Spinal cord (tissue), 9 donors: ENCODE measurements at regions not wholly inside any gene's neighbourhood (a gene's known extent, or its start where the extent isn't known, plus 50 kb on each side); places are given as distances from the start of the nearest gene placed in this dataset.

Experiments
- DNase-seq, 6 donors: peaks; one replicate each; pipeline versions ENCODE4 v3.0.0 to v3.0.0-alpha.2; 2013 to 2015; ENCODE audit warnings: low spot score in 6 of 6, low read depth in 4 of 6
- H3K27ac ChIP-seq: one replicate; pipeline ENCODE4 v1.5.1; 2013; ENCODE audit warnings: low read depth, low read length, control low read depth
- H3K27me3 ChIP-seq: one replicate; pipeline ENCODE4 v1.6.1; 2013; ENCODE audit warnings: low read length; ENCODE audit not compliant: control insufficient read depth, insufficient read depth
- H3K36me3 ChIP-seq: one replicate; pipeline ENCODE4 v1.6.1; 2013; ENCODE audit warnings: low read length; ENCODE audit not compliant: control insufficient read depth, insufficient read depth
- H3K4me1 ChIP-seq: one replicate; pipeline ENCODE4 v1.6.1; 2013; ENCODE audit warnings: low read length; ENCODE audit not compliant: control insufficient read depth, insufficient read depth
- H3K4me3 ChIP-seq: one replicate; pipeline ENCODE4 v1.5.1; 2013; ENCODE audit warnings: low read depth, low read length, control low read depth
- H3K9me3 ChIP-seq: one replicate; pipeline ENCODE4 v1.6.1; 2013; ENCODE audit warnings: low read length; ENCODE audit not compliant: control insufficient read depth, insufficient read depth
- WGBS: methylation state at CpG from one replicate; pipeline ENCODE4 v1.1.5; 2013; ENCODE audit warnings: missing lambda C conversion rate; ENCODE audit not compliant: insufficient coverage; 5-methylcytosine and 5-hydroxymethylcytosine counted together
- donor health status: healthy.

- no CpG with 5 or more reads among the region's 1 CpG for whole genome bisulfite sequencing
- no peak for DNase-seq
Observed at GRCh38 chrX:148229801-148230303, 248.7 kb downstream of the FMR1NB start.

GRCh38 chrX:148259990-148260389 is 240.4 kb upstream of the AFF2 start:
- Histone ChIP-seq H3K9me3 (no peaks in the 10 kb centered on the region), H3K27ac (no peak overlapping the region), H3K36me3 (no peaks in the 10 kb centered on the region), H3K27me3 (no peaks in the 10 kb centered on the region), H3K4me3 (no peak overlapping the region), H3K4me1 (no peaks in the 10 kb centered on the region)
- 18% methylated on average over 2 of the region's 4 CpGs for WGBS
- no peak for DNase-seq

More at GRCh38 chrX:148229801-148230303, 248.7 kb downstream of the FMR1NB start:
- Histone ChIP-seq H3K27ac (no peak overlapping the region), H3K36me3 (no peaks in the 10 kb centered on the region), H3K4me3 (no peak overlapping the region), H3K27me3 (no peaks in the 10 kb centered on the region), H3K9me3 (peaks cover 2% of the 10 kb centered on the region), H3K4me1 (no peaks in the 10 kb centered on the region)

GRCh38 chrX:148265829-148266228 is 234.6 kb upstream of the AFF2 start:
- DNase-seq = no peak
- Histone ChIP-seq H3K36me3 (no peaks in the 10 kb centered on the region), H3K27me3 (no peaks in the 10 kb centered on the region), H3K9me3 (no peaks in the 10 kb centered on the region), H3K4me1 (no peaks in the 10 kb centered on the region), H3K27ac (no peak overlapping the region), H3K4me3 (no peak overlapping the region)

- Histone ChIP-seq H3K4me3 (no peak overlapping the region), H3K27ac (no peak overlapping the region), H3K9me3 (no peaks in the 10 kb centered on the region), H3K36me3 (no peaks in the 10 kb centered on the region), H3K4me1 (no peaks in the 10 kb centered on the region), H3K27me3 (no peaks in the 10 kb centered on the region)
- DNase-seq = peak in 1 of 6 donors; percentile 68
- WGBS = no CpG with 5 or more reads among the region's 1 CpG
Observed at GRCh38 chrX:148268673-148269072, 231.7 kb upstream of the AFF2 start.

GRCh38 chrX:148269513-148269912 is 230.9 kb upstream of the AFF2 start:
- DNase-seq = no peak
- H3K27ac ChIP-seq = no peak overlapping the region
- H3K4me1 ChIP-seq = no peaks in the 10 kb centered on the region
- no peaks in the 10 kb centered on the region for H3K9me3 ChIP-seq
- no peaks in the 10 kb centered on the region for H3K27me3 ChIP-seq
- no peak overlapping the region for H3K4me3 ChIP-seq
- WGBS = 60% methylated on average over 1 of the region's 3 CpGs
- no peaks in the 10 kb centered on the region for H3K36me3 ChIP-seq

- Histone ChIP-seq H3K36me3 (no peaks in the 10 kb centered on the region), H3K27ac (no peak overlapping the region), H3K4me3 (no peak overlapping the region), H3K27me3 (no peaks in the 10 kb centered on the region), H3K9me3 (no peaks in the 10 kb centered on the region), H3K4me1 (no peaks in the 10 kb centered on the region)
- no CpG with 5 or more reads among the region's 2 CpGs for WGBS
- DNase-seq = no peak
Observed at GRCh38 chrX:148270499-148270898, 229.9 kb upstream of the AFF2 start.

- no peaks in the 10 kb centered on the region for H3K9me3 ChIP-seq
- no peak overlapping the region for H3K4me3 ChIP-seq
- no peaks in the 10 kb centered on the region for H3K27me3 ChIP-seq
- no peak overlapping the region for H3K27ac ChIP-seq
- H3K36me3 ChIP-seq = no peaks in the 10 kb centered on the region
- no peak for DNase-seq
- WGBS = no CpG with 5 or more reads among the region's 2 CpGs
- no peaks in the 10 kb centered on the region for H3K4me1 ChIP-seq
Observed at GRCh38 chrX:148271263-148271662, 229.2 kb upstream of the AFF2 start.

- Histone ChIP-seq H3K9me3 (peaks cover 2% of the 10 kb centered on the region), H3K36me3 (no peaks in the 10 kb centered on the region), H3K27me3 (no peaks in the 10 kb centered on the region), H3K4me3 (no peak overlapping the region), H3K4me1 (no peaks in the 10 kb centered on the region), H3K27ac (no peak overlapping the region)
- 42% methylated on average over 1 of the region's 1 CpG for WGBS
- DNase-seq = no peak
Observed at GRCh38 chrX:148281920-148282319, 218.5 kb upstream of the AFF2 start.

- no peaks in the 10 kb centered on the region for H3K36me3 ChIP-seq
- 50% methylated on average over 1 of the region's 1 CpG for WGBS
Observed at GRCh38 chrX:148282504-148282903, 217.9 kb upstream of the AFF2 start.

GRCh38 chrX:148284056-148284455 is 216.4 kb upstream of the AFF2 start:
- no CpG with 5 or more reads among the region's 1 CpG for WGBS
- Histone ChIP-seq H3K27ac (no peak overlapping the region), H3K4me3 (no peak overlapping the region), H3K9me3 (no peaks in the 10 kb centered on the region), H3K27me3 (no peaks in the 10 kb centered on the region), H3K4me1 (no peaks in the 10 kb centered on the region), H3K36me3 (no peaks in the 10 kb centered on the region)
- DNase-seq = no peak

More at GRCh38 chrX:148282504-148282903, 217.9 kb upstream of the AFF2 start:
- no peaks in the 10 kb centered on the region for H3K27me3 ChIP-seq
- H3K27ac ChIP-seq = no peak overlapping the region
- peaks cover 2% of the 10 kb centered on the region for H3K9me3 ChIP-seq
- no peak overlapping the region for H3K4me3 ChIP-seq
- H3K4me1 ChIP-seq = no peaks in the 10 kb centered on the region
- DNase-seq = no peak
